ENCODE measurements at regions not wholly inside any gene's neighbourhood (a gene's known extent, or its start where the extent isn't known, plus 50 kb on each side); places are given as distances from the start of the nearest gene placed in this dataset.
A peak's percentile ranks its signal among the peaks of the same experiment; 100 is the strongest.
"Not testable (repeated sequence)": the region's sequence is repeated elsewhere in the genome, so short reads cannot be mapped to it uniquely, and the experiment has no call there.

DNA sequence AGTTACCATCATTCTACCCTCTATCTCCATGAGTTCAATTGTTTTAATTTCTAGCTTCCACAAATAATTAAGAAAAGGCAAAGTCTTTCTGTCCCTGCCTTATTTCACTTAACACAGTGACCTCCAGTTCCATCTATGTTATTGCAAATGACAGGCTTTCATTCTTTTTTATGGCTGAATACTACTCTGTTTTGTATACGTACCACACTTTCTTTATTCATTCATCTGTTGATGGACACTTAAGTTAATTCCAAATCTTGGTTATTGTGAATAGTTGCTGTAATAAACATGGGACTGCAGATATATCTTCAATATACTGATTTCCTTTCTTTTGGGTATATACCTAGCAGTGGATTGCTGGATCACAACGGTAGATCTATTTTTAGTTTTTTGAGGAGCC, 314.1 kb downstream of the SV2B start:
- no peak for DNase-seq (ENCODE audit: low read depth, low spot score)

DNA sequence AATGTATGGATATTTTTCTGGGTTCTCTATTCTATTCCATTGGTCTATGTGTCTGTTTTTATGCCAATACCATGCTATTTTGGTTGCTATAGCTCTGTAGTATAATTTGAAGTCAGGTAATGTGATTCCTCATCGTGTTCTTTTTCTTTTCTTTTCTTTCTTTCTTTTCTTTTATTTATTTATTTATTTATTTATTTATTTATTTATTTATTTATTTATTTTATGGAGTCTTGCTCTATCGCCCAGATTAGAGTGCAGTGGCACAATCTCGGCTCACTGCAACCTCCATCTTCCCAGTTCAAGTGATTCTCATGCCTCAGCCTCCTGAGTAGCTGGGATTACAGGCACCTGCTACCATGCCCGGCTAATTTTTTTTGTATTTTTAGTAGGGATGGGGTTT, 315.2 kb downstream of the SV2B start:
- DNase-seq (ENCODE audit: low read depth, low spot score), result not testable (repeated sequence)

DNA sequence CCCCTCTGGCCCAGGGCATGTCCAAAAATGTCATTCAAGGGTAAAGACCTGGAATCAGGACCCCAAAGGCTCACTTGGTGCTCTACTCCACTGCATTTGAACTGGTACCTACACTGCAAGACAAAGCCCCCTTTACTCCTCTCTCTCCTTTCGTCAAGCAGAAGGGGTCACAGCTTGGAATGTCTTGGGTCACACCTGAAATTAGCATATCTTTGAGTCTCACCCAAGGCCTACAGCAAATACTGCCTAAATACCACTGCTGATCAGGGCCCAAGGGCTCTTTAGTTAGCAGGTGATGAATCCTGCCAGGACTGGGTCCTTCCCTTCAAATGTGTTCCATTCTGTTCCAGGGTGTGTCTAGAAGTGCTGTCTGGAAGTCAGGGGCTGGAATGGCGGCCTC, 320.6 kb downstream of the SV2B start:
- DNase-seq (ENCODE audit: low read depth, low spot score), result no peak

DNA sequence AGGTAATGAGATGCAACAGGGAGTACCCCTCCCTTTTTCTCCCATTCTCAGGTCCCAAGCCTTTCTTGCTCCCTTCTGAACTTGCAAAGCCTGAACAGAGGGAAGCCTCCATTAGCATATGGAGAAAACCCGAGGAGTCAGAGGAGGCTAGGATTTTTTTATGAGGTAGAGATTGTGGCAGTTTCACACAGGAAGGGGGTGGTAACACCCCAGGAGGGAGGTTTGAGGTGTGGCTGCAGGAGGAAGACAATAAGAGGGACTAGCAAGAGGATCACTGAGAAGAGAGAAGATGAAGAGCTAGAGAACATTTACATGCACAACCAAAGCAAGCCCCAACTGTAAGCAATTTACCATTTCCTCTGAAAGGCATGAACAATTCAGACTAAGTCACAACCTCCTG, 322.7 kb downstream of the SV2B start:
- DNase-seq (ENCODE audit: low read depth, low spot score), result no peak

DNA sequence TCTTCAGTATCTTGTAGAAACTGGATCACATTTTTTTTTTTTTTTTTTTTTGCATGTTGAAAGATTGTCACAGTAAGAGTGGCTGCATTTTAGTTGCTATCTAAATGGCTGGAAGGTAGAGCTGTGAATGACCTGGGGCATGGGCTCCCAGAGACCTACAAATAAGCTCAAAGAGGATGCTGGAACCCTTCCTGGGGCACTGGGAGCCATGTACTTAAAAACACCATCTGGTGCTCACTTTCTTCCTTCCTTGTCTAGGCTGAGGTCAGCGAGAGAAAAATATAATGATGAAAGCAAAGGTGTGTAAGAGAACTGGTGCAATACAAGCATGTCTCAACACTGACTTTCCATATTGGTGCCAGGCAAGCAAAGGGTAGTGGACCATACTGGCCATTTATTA, 323.9 kb downstream of the SV2B start:
- no peak for DNase-seq (ENCODE audit: low read depth, low spot score)

DNA sequence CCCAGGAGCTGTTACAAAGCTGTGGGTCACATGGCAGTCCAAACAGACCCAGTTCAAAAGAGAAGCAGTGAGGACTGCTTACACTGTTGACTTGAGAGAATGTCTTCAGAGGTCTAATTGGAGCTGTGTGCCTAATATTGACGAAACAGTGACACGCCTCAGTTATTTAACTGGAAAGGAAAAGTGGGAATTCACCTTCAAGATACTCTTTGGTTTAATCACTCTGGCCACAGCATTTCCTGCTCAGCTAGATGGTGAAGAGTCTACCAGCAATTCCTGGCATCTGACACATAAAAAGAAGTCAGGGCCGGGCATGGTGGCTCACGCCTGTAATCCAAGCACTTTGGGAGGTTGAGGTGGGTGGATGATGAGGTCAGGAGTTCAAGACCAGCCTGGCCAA, 326.4 kb downstream of the SV2B start:
- DNase-seq (ENCODE audit: low read depth, low spot score), result peak; percentile 42

DNA sequence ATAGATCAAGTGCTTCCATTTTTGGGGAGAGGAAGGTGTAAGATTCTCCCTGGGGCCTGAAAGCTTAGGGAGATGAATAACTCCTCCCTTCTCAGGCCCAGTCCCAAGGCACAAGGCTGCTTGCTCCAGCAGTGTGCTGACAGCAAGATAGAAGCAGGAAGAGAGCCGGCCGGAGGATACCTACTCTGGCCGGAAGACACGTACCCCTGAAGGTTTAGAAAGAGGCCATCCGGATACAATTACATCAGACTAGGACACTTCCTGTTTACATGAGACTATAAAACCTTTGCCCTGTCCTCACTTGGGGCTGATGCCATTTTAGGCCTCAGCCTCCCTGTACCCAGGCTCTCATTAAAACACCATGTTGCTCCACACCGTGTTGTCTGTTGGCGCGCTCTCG, 329.9 kb downstream of the SV2B start:
- no peak for DNase-seq (ENCODE audit: low read depth, low spot score)

DNA sequence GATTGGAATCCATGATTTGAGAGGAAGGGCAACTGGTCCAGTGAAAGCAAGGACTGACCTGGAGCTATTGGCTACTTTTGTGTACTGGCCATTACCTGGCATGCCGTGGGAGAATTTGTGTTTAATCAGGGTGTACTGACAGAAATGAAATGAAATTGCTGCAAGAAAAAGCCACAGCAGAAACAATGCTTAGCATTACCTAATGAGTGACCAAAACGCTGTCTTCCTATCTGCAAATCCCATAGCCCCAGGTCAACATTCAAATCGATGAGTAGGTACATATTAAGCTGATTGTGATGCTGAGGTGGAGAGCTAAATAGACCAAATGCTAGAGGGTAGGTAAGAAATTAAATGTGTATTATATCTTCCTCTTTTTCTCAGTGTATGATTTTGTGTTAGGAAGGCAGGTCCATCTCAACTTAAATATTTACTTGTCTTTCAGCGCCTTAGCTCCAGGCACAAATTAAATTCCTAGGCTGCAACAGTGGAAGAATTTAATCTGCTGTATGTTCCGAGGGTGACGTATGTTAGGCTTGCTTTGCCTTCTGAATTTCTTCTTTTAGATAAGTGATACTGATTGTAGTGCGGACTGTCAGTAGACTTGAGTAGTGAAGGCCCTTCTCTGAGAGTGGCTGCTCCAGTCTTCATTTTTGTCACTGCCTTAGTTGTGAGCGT, 331.1 kb downstream of the SV2B start:
- no peak for DNase-seq (ENCODE audit: low read depth, low spot score)

DNA sequence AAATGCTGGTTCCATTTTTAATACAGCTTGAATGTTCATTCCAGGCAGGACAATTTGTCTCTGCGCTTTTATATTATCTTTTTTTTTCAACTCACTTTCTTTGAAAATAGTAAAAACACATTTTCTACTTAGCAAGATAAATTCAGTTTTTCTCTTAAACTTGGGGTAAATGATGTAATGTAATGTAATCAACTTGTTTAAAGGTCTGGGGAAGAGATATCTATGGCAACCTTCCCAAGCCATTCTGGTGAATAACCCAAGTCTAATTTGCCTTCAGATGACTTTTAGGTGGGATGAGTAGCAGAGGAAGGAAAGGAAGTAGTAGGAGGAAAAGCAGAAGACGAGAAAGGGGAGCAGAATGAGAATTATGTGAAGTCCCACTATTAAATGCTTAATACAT, 335.1 kb downstream of the SV2B start:
- DNase-seq (ENCODE audit: low read depth, low spot score), result no peak

DNA sequence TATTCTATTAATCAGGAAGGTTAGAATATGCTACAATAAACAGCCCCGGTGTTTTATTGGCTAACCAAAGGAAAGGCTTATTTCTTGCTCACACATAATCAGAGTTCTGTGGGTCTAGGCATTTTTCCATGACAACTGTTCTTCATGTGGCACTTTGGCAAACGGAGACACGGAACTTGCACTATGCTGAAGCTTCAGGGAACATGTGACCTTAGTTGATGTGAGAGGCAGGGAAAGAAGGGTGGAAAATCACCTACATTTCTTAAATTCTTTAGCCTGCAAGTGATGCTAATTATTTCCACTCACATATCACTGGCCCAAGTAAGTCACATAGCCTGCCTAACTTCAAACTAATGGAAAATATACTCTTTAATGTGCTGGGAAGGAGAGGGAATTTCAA, 344.6 kb downstream of the SV2B start:
- DNase-seq (ENCODE audit: low read depth, low spot score), result peak; percentile 35

DNA sequence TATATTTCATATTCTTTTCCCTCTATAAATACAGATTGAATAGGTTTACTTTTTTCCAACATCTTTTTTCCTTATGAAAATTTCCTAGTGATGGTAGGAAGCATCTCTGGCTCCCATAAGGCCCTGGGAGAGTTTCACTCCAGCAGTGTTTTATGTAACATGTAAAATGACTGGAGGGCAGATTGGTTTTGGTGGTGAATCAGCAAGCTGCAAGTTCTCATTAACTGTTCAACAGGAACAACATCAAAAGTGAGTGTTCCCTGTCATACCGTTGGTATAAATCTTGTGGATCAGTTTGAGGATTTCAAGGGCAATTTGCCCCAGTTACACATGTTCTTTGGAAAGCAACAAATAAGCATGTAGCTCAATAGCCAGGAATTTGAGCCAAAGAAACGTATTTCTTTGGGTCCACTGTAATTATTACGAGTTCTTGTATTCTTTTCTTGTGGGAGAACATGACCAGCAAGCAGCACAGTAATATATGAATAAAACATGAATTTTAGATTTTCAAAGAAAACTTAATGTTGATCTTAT, 345.7 kb downstream of the SV2B start:
- peak; percentile 46 for DNase-seq (ENCODE audit: low read depth, low spot score)

DNA sequence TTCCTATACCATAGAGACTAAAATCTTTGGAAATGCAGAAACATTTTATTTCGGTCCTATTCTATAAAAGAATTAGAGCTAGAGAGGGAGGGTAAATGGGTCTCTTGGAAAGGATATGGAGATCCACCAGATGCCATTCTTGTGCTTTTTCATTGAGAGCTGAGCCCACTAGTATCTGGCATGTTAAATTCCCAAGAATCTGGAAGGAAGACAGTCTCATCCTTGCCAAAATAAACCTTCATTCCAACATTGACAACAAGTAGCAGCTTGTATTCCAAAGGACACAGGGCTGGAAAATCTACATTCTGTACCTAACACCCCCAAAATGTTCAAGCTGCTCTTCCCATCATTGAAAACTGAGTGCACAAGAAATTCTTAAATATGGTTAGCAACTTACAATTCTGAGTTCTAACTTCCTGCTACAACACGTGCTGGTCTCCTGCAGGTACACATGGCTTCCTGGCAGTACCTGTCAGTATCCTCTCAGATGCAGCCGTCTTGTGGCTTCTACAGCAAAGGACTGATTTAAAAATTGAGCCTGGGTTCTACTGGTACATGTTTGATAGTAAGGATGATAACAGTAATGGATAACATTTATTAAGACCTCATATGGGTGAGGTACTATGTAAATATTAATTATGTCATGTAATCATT, 348.1 kb downstream of the SV2B start:
- DNase-seq (ENCODE audit: low read depth, low spot score), result no peak

DNA sequence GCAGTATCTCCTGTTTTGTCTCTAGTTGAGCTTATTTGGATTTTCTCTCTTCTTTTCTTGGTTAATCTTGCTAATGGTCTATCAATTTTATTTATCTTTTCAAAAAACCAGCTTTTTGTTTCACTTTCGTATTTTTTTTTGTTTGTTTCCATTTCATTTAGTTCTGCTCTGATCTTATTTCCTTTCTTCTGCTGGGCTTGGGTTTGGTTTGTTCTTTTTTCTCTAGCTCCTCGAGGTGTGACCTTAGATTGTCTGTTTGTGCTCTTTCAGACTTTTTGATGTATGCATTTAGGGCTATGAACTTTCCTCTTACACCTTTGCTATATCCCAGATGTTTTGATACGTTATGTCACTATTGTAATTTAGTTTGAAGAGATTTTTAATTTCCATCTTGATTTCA, 353.3 kb downstream of the SV2B start:
- not testable (repeated sequence) for DNase-seq (ENCODE audit: low read depth, low spot score)

DNA sequence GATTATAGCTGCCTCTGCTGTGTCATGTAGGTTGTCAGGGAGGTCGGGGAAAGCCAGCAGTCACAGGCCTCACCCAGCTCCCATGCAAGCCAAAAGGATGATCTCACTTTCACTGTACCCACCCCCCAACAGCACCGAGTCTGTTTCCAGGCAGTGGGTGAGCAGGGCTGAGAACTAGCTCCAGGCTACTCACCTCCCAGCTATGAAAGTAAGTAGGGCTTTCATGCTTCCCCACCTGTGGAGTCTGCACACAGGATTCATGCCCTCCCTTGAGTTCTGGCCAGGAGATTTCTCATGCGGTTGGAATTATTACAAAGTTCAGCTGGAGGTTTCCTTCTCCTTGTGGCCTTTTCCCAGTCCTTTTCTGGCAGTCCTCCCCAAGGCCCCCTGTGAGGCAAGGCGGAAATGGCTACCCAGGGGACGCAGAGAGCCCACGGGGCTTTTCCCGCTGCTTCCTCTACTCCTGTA, 356.2 kb downstream of the SV2B start:
- DNase-seq (ENCODE audit: low read depth, low spot score), result peak; percentile 95

DNA sequence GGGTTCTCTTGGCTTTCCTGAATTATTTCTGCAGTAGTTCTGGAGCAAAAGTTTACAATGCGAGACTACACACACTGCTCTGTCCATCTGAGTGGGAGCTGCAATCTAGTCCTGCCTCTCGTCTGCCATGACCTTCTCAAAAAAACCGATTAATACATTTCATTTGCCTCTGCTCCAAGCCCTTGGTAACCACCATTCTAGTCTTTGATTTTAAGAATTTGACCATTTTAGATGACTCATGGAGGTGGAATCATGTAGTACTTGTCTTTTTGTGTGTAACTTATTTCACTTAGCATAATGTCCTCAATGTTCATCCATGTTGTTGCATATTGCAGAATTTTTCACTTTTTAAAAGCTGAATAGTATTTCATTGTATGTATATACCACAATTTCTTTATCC, 356.9 kb downstream of the SV2B start:
- peak; percentile 41 for DNase-seq (ENCODE audit: low read depth, low spot score)

DNA sequence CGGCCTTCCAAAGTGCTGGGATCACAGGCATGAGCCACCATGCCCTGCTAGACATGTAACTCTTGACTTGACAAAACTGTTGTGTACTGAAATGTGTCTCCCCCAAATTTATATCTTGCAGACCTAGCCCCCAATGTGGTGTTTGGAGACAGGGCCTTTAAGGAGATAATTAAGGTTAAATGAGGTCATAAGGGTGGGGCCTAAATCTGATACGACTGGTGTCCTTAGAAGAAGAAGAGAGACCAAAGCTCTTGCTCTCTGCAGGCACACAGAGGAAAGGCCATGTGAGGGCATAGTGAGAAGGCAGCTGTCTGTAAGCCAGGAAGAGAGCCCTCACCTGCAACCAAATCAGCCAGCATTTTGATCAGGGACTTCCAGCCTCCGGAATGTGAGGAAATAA, 361.3 kb downstream of the SV2B start:
- no peak for DNase-seq (ENCODE audit: low read depth, low spot score)

DNA sequence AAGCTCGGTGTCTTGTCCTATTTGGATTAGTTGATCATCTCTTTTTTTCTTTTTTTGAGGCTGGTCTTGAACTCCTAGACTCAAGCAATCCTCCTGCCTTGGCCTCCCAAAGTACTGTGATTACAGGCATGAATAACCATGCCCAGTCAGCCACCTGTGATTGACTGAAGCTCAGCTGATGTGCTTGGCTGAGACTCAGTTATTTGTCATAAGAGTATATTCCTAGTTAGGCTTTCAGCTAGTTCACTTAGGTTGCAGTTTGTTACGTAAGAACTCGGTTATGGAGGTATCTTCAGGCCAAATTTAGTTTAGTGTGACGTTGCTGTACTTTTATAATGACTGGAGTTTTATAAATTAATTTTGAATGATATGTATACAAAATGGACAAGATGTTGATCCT, 365.0 kb downstream of the SV2B start:
- no peak for DNase-seq (ENCODE audit: low read depth, low spot score)

DNA sequence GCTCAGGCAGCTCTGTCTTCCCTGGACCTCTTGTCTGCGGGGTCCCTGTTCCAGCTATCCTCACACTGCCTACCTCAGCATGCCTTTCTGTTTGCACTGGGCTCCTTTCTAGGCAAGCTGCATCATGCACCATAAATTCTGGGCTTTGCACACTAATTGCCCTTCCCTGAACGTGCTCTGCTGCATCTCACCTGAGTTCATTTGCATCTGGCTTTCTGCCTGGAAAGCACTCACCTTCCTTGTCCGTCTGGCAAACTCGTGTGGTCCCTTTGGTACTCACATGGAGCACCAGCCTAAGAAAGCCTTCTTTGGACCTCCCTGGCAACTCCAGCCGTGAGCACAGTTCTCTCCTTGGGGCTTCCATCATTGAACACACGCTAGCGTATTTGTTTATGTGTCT, 365.6 kb downstream of the SV2B start:
- no peak for DNase-seq (ENCODE audit: low read depth, low spot score)

DNA sequence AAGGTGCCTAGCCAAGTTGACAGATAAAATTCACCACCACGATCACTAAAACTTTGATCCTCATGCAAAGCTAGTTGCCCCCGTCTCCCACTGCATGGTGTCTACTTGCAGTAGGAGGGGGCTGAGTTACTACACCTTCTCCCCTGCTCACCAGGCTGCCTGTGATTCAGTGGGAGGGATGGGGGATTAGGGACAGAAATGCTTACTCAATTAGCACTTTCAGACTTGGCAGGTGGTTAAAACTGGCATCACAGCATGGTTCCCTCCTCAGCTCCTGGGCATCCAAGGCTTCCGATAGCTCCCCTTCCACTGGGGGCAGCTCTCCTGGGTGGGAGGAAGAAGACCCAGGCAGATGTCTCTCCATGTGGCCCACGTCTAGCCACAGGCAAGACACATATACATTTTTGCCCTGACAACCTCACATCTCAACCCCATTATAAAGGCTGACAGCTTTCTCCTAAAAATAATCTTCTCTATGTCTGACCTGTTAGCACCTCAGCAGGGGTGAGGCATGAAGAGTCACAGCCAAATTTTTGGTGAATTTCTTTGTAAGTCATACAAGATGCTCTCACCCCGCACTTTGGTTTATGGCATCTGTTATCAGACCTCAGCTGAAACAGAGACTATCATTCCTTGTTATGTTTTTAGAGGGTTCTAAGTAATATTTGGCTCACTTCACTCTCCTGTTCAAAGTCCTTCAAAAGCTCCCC, 369.0 kb downstream of the SV2B start:
- DNase-seq (ENCODE audit: low read depth, low spot score), result no peak

DNA sequence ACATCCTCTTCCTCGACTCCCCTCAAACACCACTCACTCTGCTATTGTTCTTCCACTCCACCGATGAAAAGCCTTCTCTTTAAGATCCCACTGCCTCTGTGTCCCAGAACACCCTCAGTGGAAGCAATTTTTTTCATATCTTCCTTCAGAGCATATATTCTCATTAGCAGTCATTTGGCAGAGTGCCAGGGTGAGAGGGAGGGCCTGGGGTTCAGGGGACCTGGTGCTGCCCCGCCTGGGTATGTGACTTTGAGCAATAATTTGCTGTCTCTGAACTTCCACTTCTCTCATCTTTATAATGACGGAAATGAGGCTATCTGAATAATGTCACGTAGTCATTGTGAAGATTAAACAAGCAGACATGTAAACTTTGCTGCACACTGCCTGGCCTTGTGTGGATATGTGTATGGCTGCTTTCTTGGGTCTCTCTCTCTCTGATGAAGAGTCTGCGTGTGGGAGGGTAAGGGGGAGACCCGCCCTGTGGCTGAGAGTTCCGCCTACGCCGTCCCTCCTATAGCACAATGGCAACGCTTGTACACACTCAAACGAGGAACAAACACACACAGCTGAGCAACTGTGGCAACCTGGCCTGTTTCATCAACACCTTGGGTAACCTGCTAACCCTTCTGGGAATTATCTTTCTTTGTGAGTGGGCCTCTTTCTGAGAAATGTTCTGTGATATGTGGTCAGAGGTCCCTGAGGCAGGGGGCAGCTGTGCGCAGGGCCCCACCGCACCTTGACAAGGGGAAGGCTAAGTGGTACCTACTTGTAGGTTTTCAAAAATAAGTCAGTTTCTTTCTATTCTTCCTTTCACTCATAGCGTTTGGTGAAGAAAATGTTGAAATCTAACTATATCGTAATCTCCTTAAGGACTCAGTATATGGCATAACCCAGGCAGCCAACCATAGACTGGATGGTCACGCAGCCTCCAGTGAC, 369.8 kb downstream of the SV2B start:
- no peak for DNase-seq (ENCODE audit: low read depth, low spot score)

DNA sequence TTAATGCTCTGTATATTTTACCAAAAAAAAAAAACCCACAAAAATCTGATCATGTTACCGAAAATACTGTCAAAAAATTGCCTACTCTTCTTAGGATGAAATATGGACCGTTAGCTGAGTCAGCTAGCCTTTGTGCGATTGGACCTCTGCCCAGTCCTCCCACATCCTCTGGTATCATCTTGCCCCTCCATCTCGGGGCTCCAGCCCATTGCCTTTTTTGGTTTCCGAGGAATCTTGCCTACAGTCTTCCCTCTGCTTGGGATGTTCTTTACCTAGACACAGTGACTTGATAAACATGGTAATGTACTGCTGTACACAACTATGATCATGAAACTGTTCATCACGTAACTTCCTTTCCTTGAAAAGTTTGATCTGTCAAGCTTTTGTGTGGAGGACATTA, 371.4 kb downstream of the SV2B start:
- no peak for DNase-seq (ENCODE audit: low read depth, low spot score)

DNA sequence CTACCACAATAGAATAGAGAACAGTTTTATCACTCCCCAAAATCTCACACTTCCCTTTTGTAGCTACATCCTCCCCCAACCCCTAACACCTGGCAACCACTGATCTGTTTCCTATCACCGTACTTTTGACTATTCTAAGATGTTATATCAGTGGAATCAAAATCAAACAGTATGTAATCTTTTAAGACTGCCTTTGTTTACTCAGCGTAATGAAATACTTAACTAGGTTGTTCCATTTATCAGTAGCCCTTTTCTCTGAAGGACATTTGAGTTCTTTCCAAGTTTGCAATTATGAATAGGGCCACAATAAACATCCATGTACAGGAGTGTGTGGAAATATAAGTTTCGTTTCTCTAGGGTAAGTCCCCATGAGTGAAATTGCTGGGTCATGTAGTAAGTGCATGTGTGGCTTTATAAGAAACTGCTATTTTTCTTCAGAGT, 372.3 kb downstream of the SV2B start:
- DNase-seq (ENCODE audit: low read depth, low spot score), result no peak

Data from astrocyte of the hippocampus (primary cell).